SK-N-SH treated with all-trans-retinoic acid at 6 μM for 48 hours (cell line): ENCODE measurements at regions not wholly inside any gene's neighbourhood (a gene's known extent, or its start where the extent isn't known, plus 50 kb on each side); places are given as distances from the start of the nearest gene placed in this dataset.

Experiments used
- BACH2 ChIP-seq: fragments of 250-450 bp; sonication (Bioruptor Pico); IDR thresholded peaks from 2 replicates; pipeline ENCODE4 v1.9.0; 2021; ENCODE audit warnings: mild to moderate bottlenecking, borderline replicate concordance
- CSRNP3 ChIP-seq: fragments of 250-450 bp; sonication (Bioruptor Pico); IDR thresholded peaks from 2 replicates; pipeline ENCODE4 v1.5.1; 2021; ENCODE audit warnings: mild to moderate bottlenecking, moderate library complexity
- ESRRG ChIP-seq: fragments of 250-450 bp; sonication (Bioruptor Pico); IDR thresholded peaks from 2 replicates; pipeline ENCODE4 v1.6.1; 2021; ENCODE audit warnings: mild to moderate bottlenecking
- POU6F1 ChIP-seq: fragments of 250-450 bp; sonication (Bioruptor Pico); IDR thresholded peaks from 2 replicates; pipeline ENCODE4 v1.8.0; 2021; ENCODE audit warnings: low read depth, mild to moderate bottlenecking, moderate library complexity, borderline replicate concordance
- PPARA ChIP-seq: fragments of 250-450 bp; sonication (Bioruptor Pico); IDR thresholded peaks from 2 replicates; pipeline ENCODE4 v1.5.0; 2020; ENCODE audit warnings: mild to moderate bottlenecking, borderline replicate concordance
- RARB ChIP-seq: fragments of 250-450 bp; sonication (Bioruptor Pico); IDR thresholded peaks from 2 replicates; pipeline ENCODE4 v1.8.0; 2021; ENCODE audit warnings: mild to moderate bottlenecking, moderate library complexity
- SNAI2 ChIP-seq: fragments of 250-450 bp; sonication (Bioruptor Pico); IDR thresholded peaks from 2 replicates; pipeline ENCODE4 v1.5.0; 2020; ENCODE audit warnings: mild to moderate bottlenecking, moderate library complexity
- TSHZ2 ChIP-seq: fragments of 250-450 bp; sonication (Bioruptor Pico); IDR thresholded peaks from 2 replicates; pipeline ENCODE4 v1.5.0; 2020; ENCODE audit warnings: mild to moderate bottlenecking, moderate library complexity
- ZFP30 ChIP-seq: fragments of 450-650 bp; formaldehyde crosslinking; IDR thresholded peaks from 2 replicates; pipeline ENCODE4 v1.5.0; 2022; ENCODE audit warnings: mild to moderate bottlenecking, moderate library complexity
- ZNF70 ChIP-seq: fragments of 450-650 bp; formaldehyde crosslinking; IDR thresholded peaks from 2 replicates; pipeline ENCODE4 v1.5.0; 2020; ENCODE audit warnings: mild to moderate bottlenecking, moderate library complexity
- ZNF8 ChIP-seq: fragments of 450-650 bp; formaldehyde crosslinking; IDR thresholded peaks from 2 replicates; pipeline ENCODE4 v1.5.0; 2020; ENCODE audit warnings: mild to moderate bottlenecking, moderate library complexity

- TF ChIP-seq PPARA (CRISPR knock-in tag) (no peak), ZFP30 (CRISPR knock-in tag) (no peak), TSHZ2 (CRISPR knock-in tag) (no peak), ESRRG (CRISPR knock-in tag) (no peak), ZNF70 (CRISPR knock-in tag) (no peak), SNAI2 (CRISPR knock-in tag) (no peak), ZNF8 (CRISPR knock-in tag) (no peak), RARB (no peak), CSRNP3 (no peak), POU6F1 (no peak), BACH2 (CRISPR knock-in tag) (no peak)
These were observed 280.4 kb downstream of the TMEM167A start for GRCh38 chr5:82796643-82797416.
